Thoracic aorta (tissue), 2 donors: ENCODE measurements at regions not wholly inside any gene's neighbourhood (a gene's known extent, or its start where the extent isn't known, plus 50 kb on each side); places are given as distances from the start of the nearest gene placed in this dataset.

Experiments used
- ATAC-seq: fragments of 150-250 bp; one replicate; pipeline ENCODE4 v1.8.0; 2017; ENCODE audit warnings: low read depth; ENCODE audit not compliant: insufficient number of reproducible peaks, low FRiP score
- DNase-seq: peaks from one replicate; pipeline ENCODE4 v3.0.0-alpha.2; 2020; ENCODE audit warnings: low spot score
- H3K27ac ChIP-seq, 2 donors: fragments of 200-600 bp; sonication (generic); 1 replicate in 1 of 2; 2 replicates in 1 of 2; pipeline ENCODE4 v1.5.1; 2016; ENCODE audit warnings: mild to moderate bottlenecking in 2 of 2, moderate library complexity in 2 of 2
- H3K27me3 ChIP-seq: fragments of 200-600 bp; sonication (generic); replicated peaks from 2 replicates; pipeline ENCODE4 v1.6.0; 2016; ENCODE audit warnings: mild to moderate bottlenecking; ENCODE audit not compliant: insufficient read depth
- H3K36me3 ChIP-seq: fragments of 200-600 bp; sonication (generic); one replicate; pipeline ENCODE4 v1.5.1; 2016
- H3K4me1 ChIP-seq, 2 donors: fragments of 200-600 bp; sonication (generic); 1 replicate in 1 of 2; 2 replicates in 1 of 2; pipeline versions ENCODE4 v1.5.1 to v1.6.0; 2016; ENCODE audit warnings: low read depth in 2 of 2, mild to moderate bottlenecking in 1 of 2; ENCODE audit not compliant: control insufficient read depth in 1 of 2
- H3K4me3 ChIP-seq: fragments of 200-600 bp; sonication (generic); 2 replicates; pipeline ENCODE4 v1.5.1; 2016; ENCODE audit warnings: mild to moderate bottlenecking
- H3K9me3 ChIP-seq: fragments of 200-600 bp; sonication (generic); 2 replicates; pipeline ENCODE4 v1.5.1; 2016
- CTCF ChIP-seq: fragments of 200-600 bp; sonication (generic); IDR thresholded peaks from one replicate; pipeline ENCODE4 v1.5.1; 2019; ENCODE audit warnings: antibody characterized with exemption

DNA sequence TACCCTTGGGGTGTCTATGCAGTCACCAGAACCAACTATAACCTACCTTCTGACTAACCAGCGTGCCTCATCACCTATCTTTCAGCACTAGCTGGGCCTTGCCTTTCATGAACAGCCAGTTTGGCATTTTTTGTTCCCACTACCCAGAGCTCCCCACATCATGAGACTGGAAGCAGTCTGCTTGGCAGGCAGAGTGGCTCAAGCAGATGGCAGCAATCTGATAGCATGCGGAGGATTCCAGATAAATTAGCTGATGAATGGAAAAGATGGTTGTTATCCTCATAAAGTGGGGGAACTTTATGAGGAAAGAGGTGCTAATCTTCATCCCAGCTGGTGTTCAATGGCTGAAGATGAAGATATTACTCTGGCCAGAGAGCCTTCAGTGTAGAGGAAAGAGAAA, 243.2 kb upstream of the EDA2R start:
- Histone ChIP-seq H3K4me1 (no peaks in the 10 kb centered on the region), H3K27ac (no peak overlapping the region), H3K27me3 (no peaks in the 10 kb centered on the region), H3K9me3 (no peaks in the 10 kb centered on the region), H3K36me3 (no peaks in the 10 kb centered on the region), H3K4me3 (no peak overlapping the region)
- DNase-seq (no peak), ATAC-seq (no peak)
- no peak for TF ChIP-seq CTCF

- TF ChIP-seq CTCF: no peak
- H3K4me1 ChIP-seq: no peaks in the 10 kb centered on the region
- no peak for ATAC-seq
These were observed 237.9 kb upstream of the EDA2R start for GRCh38 chrX:66876776-66877175.

DNA sequence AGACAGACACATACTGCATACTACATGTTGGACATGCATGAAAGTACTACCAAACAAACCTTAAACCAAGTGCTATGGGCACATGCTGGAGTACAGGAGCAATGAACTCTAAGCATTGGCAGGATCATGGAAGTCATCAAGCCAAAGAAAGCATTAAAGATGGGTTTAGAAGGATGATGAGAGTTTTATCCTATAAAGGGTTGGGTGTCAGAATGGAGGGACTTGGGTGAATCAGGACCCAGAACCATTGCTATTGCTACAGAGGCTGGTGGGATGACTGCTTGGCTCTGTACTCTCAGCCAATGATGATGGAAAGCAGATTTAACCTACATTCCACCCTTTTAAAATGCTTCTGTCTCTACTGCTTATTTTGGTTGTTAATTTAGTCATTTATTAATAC, 233.9 kb upstream of the EDA2R start:
- H3K27ac ChIP-seq: no peak overlapping the region
- H3K4me1 ChIP-seq: no peaks in the 10 kb centered on the region
- no peaks in the 10 kb centered on the region for H3K36me3 ChIP-seq
- ATAC-seq (no peak), DNase-seq (no peak)
- H3K4me3 ChIP-seq: no peak overlapping the region
- no peak for TF ChIP-seq CTCF
- no peaks in the 10 kb centered on the region for H3K9me3 ChIP-seq
- no peaks in the 10 kb centered on the region for H3K27me3 ChIP-seq

More at GRCh38 chrX:66876776-66877175, 237.9 kb upstream of the EDA2R start:
- H3K36me3 ChIP-seq: no peaks in the 10 kb centered on the region
- H3K9me3 ChIP-seq: no peaks in the 10 kb centered on the region
- no peaks in the 10 kb centered on the region for H3K27me3 ChIP-seq
- no peak overlapping the region for H3K4me3 ChIP-seq
- no peak overlapping the region for H3K27ac ChIP-seq
- no peak for DNase-seq

- Histone ChIP-seq H3K27me3 (no peaks in the 10 kb centered on the region), H3K9me3 (no peaks in the 10 kb centered on the region), H3K27ac (peak overlapping the region; percentile 63 to 74), H3K4me1 (peaks cover 0 to 25% of the 10 kb centered on the region in 2 donors), H3K4me3 (no peak overlapping the region), H3K36me3 (no peaks in the 10 kb centered on the region)
- TF ChIP-seq CTCF: no peak
- DNase-seq (peak; percentile 2), ATAC-seq (no peak)
These were observed 224.8 kb upstream of the EDA2R start for GRCh38 chrX:66863721-66864120.

GRCh38 chrX:66833426-66833825, 194.5 kb upstream of the EDA2R start:
- Histone ChIP-seq H3K36me3 (no peaks in the 10 kb centered on the region), H3K9me3 (no peaks in the 10 kb centered on the region), H3K27ac (no peak overlapping the region), H3K4me1 (no peaks in the 10 kb centered on the region), H3K27me3 (no peaks in the 10 kb centered on the region), H3K4me3 (no peak overlapping the region)
- no peak for DNase-seq
- ATAC-seq: no peak
- TF ChIP-seq CTCF: no peak
